Stimulated activated naive CD8-positive, alpha-beta T cell treated with anti-CD3 and anti-CD28 coated beads, Interleukin-15, Interleukin-2, amounts not matched to agents 100 ng/mL and 50 ng/mL, for 24 hours (primary cell): ENCODE measurements at regions not wholly inside any gene's neighbourhood (a gene's known extent, or its start where the extent isn't known, plus 50 kb on each side); places are given as distances from the start of the nearest gene placed in this dataset.
A peak's percentile ranks its signal among the peaks of the same experiment; 100 is the strongest.
"Not testable (repeated sequence)": the region's sequence is repeated elsewhere in the genome, so short reads cannot be mapped to it uniquely, and the experiment has no call there.

Experiments used
- H3K27ac Mint-ChIP-seq: one replicate; pipeline ENCODE4 v1.8.0; 2021; ENCODE audit warnings: mild to moderate bottlenecking, mixed read lengths
- H3K27me3 Mint-ChIP-seq: one replicate; pipeline ENCODE4 v1.8.0; 2021; ENCODE audit warnings: mixed read lengths
- H3K36me3 Mint-ChIP-seq: one replicate; pipeline ENCODE4 v1.8.0; 2021; ENCODE audit warnings: low read depth, mixed read lengths
- H3K4me1 Mint-ChIP-seq: one replicate; pipeline ENCODE4 v1.8.0; 2021; ENCODE audit warnings: low read depth, mixed read lengths
- H3K4me3 Mint-ChIP-seq: one replicate; pipeline ENCODE4 v1.8.0; 2021; ENCODE audit warnings: mild to moderate bottlenecking, mixed read lengths
- H3K9me3 Mint-ChIP-seq: one replicate; pipeline ENCODE4 v1.8.0; 2021; ENCODE audit warnings: mixed read lengths

DNA sequence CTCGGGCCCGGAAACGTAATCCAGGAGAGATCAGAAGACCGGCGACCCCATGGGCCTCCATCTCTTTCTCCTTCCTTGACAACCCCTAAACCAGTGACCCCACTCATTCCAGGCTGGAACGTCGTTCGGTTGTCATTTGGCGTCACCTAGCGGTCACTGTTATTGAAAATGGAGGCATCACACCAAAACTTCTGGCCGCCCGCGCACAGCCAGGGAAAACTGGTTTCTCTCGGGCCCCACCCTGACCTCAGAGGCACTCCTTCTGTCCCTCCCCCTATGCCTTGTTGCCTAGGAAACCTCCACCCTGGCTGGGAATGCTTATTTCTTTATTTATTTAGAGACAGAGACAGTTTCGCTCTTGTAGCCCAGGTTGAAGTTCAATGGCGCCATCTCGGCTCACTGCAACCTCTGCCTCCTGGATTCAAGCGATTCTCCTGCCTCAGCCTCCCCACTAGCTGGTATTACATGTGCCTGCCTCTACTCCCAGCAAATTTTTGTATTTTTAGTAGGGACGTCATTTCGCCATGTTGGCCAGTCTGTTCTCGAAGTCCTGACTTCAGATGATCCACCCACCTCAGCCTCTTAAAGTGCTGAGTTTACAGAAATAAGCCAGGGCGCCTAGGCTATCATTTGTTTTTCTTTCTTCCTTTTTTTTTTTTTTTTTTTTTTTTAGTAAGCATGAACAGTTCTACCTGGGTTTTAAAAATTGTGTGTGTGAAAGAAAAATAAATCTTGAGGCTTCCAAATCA lies 2144.1 kb upstream of the TPTE start:
- not testable (repeated sequence) for H3K4me3 Mint-ChIP-seq, H3K4me1 Mint-ChIP-seq, H3K36me3 Mint-ChIP-seq, H3K27ac Mint-ChIP-seq, H3K9me3 Mint-ChIP-seq, H3K27me3 Mint-ChIP-seq

DNA sequence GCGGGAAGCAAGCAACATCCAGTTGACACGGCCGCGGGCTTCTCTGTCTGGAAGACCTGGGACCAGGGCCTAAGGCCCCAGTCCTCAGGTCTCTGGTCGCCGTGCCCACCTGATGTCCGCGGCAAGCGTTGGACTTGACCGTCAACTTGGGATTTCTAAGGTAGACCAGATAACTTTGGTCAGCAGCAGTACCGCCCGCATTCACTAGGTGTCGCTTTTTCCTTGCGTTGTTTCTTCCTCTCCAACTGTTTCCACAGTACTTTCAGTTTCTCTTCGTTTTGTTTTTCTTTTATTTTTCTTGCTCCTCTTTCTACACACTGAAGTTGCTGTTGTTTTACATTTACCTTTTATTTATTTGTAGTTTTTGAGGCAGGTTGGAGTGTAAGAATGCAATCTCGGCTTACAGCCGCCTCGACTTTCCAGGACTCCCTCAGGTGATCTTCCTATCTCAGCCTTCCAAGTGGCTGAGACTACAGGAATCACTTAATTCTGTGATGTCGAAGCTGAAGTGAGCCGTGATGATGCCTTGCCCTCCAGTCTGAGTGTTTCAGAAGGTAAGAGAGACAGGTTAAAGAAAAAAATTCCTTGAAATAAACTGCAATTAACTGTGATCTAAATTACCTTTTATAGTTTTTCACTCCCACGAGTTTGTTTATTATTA lies 2140.8 kb upstream of the TPTE start:
- H3K27me3 Mint-ChIP-seq, H3K36me3 Mint-ChIP-seq, H3K4me3 Mint-ChIP-seq, H3K9me3 Mint-ChIP-seq, H3K27ac Mint-ChIP-seq, H3K4me1 Mint-ChIP-seq: not testable (repeated sequence)

DNA sequence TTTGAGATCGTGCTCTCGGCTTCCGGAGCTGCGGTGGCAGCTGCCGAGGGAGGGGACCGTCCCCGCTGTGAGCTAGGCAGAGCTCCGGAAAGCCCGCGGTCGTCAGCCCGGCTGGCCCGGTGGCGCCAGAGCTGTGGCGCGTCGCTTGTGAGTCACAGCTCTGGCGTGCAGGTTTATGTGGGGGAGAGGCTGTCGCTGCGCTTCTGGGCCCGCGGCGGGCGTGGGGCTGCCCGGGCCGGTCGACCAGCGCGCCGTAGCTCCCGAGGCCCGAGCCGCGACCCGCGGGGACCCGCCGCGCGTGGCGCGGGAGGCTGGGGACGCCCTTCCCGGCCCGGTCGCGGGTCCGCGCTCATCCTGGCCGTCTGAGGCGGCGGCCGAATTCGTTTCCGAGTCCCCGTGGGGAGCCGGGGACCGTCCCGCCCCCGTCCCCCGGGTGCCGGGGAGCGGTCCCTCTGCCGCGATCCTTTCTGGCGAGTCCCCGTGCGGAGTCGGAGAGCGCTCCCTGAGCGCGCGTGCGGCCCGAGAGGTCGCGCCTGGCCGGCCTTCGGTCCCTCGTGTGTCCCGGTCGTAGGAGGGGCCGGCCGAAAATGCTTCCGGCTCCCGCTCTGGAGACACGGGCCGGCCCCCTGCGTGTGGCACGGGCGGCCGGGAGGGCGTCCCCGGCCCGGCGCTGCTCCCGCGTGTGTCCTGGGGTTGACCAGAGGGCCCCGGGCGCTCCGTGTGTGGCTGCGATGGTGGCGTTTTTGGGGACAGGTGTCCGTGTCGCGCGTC lies 2133.0 kb upstream of the TPTE start:
- not testable (repeated sequence) for H3K27ac Mint-ChIP-seq, H3K36me3 Mint-ChIP-seq, H3K4me3 Mint-ChIP-seq, H3K4me1 Mint-ChIP-seq, H3K9me3 Mint-ChIP-seq, H3K27me3 Mint-ChIP-seq

DNA sequence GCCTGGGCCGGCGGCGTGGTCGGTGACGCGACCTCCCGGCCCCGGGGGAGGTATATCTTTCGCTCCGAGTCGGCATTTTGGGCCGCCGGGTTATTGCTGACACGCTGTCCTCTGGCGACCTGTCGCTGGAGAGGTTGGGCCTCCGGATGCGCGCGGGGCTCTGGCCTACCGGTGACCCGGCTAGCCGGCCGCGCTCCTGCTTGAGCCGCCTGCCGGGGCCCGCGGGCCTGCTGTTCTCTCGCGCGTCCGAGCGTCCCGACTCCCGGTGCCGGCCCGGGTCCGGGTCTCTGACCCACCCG lies 2132.5 kb upstream of the TPTE start:
- not testable (repeated sequence) for H3K36me3 Mint-ChIP-seq, H3K9me3 Mint-ChIP-seq, H3K27ac Mint-ChIP-seq, H3K27me3 Mint-ChIP-seq, H3K4me3 Mint-ChIP-seq, H3K4me1 Mint-ChIP-seq

DNA sequence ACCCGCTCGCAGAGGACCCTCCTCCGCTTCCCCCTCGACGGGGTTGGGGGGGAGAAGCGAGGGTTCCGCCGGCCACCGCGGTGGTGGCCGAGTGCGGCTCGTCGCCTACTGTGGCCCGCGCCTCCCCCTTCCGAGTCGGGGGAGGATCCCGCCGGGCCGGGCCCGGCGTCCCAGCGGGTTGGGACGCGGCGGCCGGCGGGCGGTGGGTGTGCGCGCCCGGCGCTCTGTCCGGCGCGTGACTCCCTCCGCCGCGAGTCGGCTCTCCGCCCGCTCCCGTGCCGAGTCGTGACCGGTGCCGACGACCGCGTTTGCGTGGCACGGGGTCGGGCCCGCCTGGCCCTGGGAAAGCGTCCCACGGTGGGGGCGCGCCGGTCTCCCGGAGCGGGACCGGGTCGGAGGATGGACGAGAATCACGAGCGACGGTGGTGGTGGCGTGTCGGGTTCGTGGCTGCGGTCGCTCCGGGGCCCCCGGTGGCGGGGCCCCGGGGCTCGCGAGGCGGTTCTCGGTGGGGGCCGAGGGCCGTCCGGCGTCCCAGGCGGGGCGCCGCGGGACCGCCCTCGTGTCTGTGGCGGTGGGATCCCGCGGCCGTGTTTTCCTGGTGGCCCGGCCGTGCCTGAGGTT lies 2130.7 kb upstream of the TPTE start:
- H3K27ac Mint-ChIP-seq, H3K9me3 Mint-ChIP-seq, H3K4me1 Mint-ChIP-seq, H3K36me3 Mint-ChIP-seq, H3K27me3 Mint-ChIP-seq, H3K4me3 Mint-ChIP-seq: not testable (repeated sequence)

DNA sequence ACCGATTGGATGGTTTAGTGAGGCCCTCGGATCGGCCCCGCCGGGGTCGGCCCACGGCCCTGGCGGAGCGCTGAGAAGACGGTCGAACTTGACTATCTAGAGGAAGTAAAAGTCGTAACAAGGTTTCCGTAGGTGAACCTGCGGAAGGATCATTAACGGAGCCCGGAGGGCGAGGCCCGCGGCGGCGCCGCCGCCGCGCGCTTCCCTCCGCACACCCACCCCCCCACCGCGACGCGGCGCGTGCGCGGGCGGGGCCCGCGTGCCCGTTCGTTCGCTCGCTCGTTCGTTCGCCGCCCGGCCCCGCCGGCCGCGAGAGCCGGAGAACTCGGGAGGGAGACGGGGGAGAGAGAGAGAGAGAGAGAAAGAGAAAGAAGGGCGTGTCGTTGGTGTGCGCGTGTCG lies 2127.0 kb upstream of the TPTE start:
- H3K4me1 Mint-ChIP-seq, H3K27me3 Mint-ChIP-seq, H3K9me3 Mint-ChIP-seq, H3K36me3 Mint-ChIP-seq, H3K27ac Mint-ChIP-seq, H3K4me3 Mint-ChIP-seq: not testable (repeated sequence)

DNA sequence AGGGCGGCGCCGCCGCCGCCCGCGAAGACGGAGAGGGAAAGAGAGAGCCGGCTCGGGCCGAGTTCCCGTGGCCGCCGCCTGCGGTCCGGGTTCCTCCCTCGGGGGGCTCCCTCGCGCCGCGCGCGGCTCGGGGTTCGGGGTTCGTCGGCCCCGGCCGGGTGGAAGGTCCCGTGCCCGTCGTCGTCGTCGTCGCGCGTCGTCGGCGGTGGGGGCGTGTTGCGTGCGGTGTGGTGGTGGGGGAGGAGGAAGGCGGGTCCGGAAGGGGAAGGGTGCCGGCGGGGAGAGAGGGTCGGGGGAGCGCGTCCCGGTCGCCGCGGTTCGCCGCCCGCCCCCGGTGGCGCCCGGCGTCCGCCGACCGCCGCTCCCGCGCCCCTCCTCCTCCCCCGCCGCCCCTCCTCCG lies 2125.4 kb upstream of the TPTE start:
- H3K36me3 Mint-ChIP-seq, H3K4me3 Mint-ChIP-seq, H3K27me3 Mint-ChIP-seq: not testable (repeated sequence)

DNA sequence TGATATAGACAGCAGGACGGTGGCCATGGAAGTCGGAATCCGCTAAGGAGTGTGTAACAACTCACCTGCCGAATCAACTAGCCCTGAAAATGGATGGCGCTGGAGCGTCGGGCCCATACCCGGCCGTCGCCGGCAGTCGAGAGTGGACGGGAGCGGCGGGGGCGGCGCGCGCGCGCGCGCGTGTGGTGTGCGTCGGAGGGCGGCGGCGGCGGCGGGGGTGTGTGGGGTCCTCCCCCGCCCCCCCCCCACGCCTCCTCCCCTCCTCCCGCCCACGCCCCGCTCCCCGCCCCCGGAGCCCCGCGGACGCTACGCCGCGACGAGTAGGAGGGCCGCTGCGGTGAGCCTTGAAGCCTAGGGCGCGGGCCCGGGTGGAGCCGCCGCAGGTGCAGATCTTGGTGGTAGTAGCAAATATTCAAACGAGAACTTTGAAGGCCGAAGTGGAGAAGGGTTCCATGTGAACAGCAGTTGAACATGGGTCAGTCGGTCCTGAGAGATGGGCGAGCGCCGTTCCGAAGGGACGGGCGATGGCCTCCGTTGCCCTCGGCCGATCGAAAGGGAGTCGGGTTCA lies 2122.4 kb upstream of the TPTE start:
- H3K27me3 Mint-ChIP-seq, H3K4me1 Mint-ChIP-seq, H3K9me3 Mint-ChIP-seq, H3K27ac Mint-ChIP-seq, H3K36me3 Mint-ChIP-seq, H3K4me3 Mint-ChIP-seq: not testable (repeated sequence)

More for the DNA sequence above, 2125.4 kb upstream of the TPTE start:
- not testable (repeated sequence) for H3K4me1 Mint-ChIP-seq, H3K9me3 Mint-ChIP-seq, H3K27ac Mint-ChIP-seq

DNA sequence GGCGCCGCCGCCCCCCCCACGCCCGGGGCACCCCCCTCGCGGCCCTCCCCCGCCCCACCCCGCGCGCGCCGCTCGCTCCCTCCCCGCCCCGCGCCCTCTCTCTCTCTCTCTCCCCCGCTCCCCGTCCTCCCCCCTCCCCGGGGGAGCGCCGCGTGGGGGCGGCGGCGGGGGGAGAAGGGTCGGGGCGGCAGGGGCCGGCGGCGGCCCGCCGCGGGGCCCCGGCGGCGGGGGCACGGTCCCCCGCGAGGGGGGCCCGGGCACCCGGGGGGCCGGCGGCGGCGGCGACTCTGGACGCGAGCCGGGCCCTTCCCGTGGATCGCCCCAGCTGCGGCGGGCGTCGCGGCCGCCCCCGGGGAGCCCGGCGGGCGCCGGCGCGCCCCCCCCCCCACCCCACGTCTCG lies 2121.5 kb upstream of the TPTE start:
- H3K9me3 Mint-ChIP-seq, H3K36me3 Mint-ChIP-seq, H3K4me3 Mint-ChIP-seq, H3K27ac Mint-ChIP-seq, H3K4me1 Mint-ChIP-seq, H3K27me3 Mint-ChIP-seq: not testable (repeated sequence)

DNA sequence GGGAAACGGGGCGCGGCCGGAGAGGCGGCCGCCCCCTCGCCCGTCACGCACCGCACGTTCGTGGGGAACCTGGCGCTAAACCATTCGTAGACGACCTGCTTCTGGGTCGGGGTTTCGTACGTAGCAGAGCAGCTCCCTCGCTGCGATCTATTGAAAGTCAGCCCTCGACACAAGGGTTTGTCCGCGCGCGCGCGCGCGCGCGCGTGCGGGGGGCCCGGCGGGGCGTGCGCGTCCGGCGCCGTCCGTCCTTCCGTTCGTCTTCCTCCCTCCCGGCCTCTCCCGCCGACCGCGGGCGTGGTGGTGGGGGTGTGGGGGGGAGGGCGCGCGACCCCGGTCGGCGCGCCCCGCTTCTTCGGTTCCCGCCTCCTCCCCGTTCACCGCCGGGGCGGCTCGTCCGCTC lies 2119.6 kb upstream of the TPTE start:
- not testable (repeated sequence) for H3K36me3 Mint-ChIP-seq, H3K4me1 Mint-ChIP-seq, H3K27ac Mint-ChIP-seq, H3K4me3 Mint-ChIP-seq, H3K27me3 Mint-ChIP-seq, H3K9me3 Mint-ChIP-seq

DNA sequence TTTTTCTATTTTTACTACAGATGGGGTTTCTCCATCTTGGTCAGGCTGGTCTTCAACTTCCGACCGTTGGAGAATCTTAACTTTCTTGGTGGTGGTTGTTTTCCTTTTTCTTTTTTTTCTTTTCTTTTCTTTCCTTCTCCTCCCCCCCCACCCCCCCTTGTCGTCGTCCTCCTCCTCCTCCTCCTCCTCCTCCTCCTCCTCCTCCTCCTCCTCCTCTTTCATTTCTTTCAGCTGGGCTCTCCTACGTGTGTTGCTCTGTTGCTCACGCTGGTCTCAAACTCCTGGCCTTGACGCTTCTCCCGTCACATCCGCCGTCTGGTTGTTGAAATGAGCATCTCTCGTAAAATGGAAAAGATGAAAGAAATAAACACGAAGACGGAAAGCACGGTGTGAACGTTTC lies 2115.1 kb upstream of the TPTE start:
- not testable (repeated sequence) for H3K4me1 Mint-ChIP-seq, H3K27me3 Mint-ChIP-seq, H3K27ac Mint-ChIP-seq

DNA sequence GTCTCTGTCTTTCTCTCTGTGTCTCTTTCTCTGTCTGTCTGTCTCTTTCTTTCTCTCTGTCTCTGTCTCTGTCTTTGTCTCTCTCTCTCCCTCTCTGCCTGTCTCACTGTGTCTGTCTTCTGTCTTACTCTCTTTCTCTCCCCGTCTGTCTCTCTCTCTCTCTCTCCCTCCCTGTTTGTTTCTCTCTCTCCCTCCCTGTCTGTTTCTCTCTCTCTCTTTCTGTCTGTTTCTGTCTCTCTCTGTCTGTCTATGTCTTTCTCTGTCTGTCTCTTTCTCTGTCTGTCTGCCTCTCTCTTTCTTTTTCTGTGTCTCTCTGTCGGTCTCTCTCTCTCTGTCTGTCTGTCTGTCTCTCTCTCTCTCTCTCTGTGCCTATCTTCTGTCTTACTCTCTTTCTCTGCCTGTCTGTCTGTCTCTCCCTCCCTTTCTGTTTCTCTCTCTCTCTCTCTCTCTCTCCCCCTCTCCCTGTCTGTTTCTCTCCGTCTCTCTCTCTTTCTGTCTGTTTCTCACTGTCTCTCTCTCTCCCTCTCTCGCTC lies 2110.2 kb upstream of the TPTE start:
- H3K4me3 Mint-ChIP-seq, H3K27me3 Mint-ChIP-seq, H3K27ac Mint-ChIP-seq, H3K4me1 Mint-ChIP-seq, H3K36me3 Mint-ChIP-seq, H3K9me3 Mint-ChIP-seq: not testable (repeated sequence)

More for the DNA sequence above, 2115.1 kb upstream of the TPTE start:
- H3K4me3 Mint-ChIP-seq, H3K9me3 Mint-ChIP-seq, H3K36me3 Mint-ChIP-seq: not testable (repeated sequence)

DNA sequence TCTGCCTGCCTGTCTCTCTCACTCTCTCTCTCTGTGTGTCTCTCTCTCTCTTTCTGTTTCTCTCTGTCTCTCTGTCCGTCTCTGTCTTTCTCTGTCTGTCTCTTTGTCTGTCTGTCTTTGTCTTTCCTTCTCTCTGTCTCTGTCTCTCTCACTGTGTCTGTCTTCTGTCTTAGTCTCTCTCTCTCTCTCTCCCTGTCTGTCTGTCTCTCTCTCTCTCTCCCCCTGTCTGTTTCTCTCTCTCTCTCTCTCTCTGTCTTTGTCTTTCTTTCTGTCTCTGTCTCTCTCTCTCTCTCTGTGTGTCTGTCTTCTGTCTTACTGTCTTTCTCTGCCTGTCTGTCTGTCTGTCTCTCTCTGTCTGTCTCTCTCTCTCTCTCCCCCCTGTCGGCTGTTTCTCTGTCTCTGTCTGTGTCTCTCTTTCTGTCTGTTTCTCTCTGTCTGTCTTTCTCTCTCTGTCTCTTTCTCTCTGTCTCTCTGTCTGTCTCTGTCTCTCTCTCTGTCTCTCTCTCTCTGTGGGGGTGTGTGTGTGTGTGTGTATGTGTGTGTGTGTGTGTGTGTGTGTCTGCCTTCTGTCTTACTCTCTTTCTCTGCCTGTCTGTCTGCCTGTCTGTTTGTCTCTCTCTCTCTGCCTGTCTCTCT lies 2101.3 kb upstream of the TPTE start:
- H3K36me3 Mint-ChIP-seq, H3K27me3 Mint-ChIP-seq, H3K4me1 Mint-ChIP-seq, H3K9me3 Mint-ChIP-seq, H3K4me3 Mint-ChIP-seq: not testable (repeated sequence)
- peak overlapping the region; percentile 18 for H3K27ac Mint-ChIP-seq

DNA sequence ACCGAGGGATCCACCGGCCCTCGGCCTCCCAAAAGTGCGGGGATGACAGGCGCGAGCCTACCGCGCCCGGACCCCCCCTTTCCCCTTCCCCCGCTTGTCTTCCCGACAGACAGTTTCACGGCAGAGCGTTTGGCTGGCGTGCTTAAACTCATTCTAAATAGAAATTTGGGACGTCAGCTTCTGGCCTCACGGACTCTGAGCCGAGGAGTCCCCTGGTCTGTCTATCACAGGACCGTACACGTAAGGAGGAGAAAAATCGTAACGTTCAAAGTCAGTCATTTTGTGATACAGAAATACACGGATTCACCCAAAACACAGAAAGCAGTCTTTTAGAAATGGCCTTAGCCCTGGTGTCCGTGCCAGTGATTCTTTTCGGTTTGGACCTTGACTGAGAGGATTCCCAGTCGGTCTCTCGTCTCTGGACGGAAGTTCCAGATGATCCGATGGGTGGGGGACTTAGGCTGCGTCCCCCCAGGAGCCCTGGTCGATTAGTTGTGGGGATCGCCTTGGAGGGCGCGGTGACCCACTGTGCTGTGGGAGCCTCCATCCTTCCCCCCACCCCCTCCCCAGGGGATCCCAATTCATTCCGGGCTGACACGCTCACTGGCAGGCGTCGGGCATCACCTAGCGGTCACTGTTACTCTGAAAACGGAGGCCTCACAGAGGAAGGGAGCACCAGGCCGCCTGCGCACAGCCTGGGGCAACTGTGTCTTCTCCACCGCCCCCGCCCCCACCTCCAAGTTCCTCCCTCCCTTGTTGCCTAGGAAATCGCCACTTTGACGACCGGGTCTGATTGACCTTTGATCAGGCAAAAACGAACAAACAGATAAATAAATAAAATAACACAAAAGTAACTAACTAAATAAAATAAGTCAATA lies 2093.4 kb upstream of the TPTE start:
- H3K36me3 Mint-ChIP-seq, H3K9me3 Mint-ChIP-seq, H3K4me3 Mint-ChIP-seq, H3K4me1 Mint-ChIP-seq, H3K27ac Mint-ChIP-seq, H3K27me3 Mint-ChIP-seq: not testable (repeated sequence)
